ENCODE measurements at regions not wholly inside any gene's neighbourhood (a gene's known extent, or its start where the extent isn't known, plus 50 kb on each side); places are given as distances from the start of the nearest gene placed in this dataset.

- no peak for ATAC-seq (ENCODE audit: poor library complexity)
Observed at GRCh38 chr12:72110937-72111650, 161.1 kb upstream of the TRHDE start.

GRCh38 chr12:72111706-72112105, 160.5 kb upstream of the TRHDE start:
- no peak for ATAC-seq (ENCODE audit: poor library complexity)
- ChIA-PET CTCF (no interaction called here), POLR2A (no interaction called here)
- no peaks in the 10 kb centered on the region for H3K4me1 ChIP-seq (ENCODE audit: insufficient read depth, low read length)
- no peaks in the 10 kb centered on the region for H3K27me3 Mint-ChIP-seq
- no peak overlapping the region for H3K27ac Mint-ChIP-seq
- intact Hi-C loops (cut with DNase I, micrococcal nuclease): no loop called here
- H3K36me3 Mint-ChIP-seq (ENCODE audit: low read depth): no peaks in the 10 kb centered on the region
- no peaks in the 10 kb centered on the region for H3K4me1 Mint-ChIP-seq (ENCODE audit: low read depth)
- TF ChIP-seq CTCF (IDR thresholded peaks at IDR 0.05): no peak
- H3K9me3 Mint-ChIP-seq: no peaks in the 10 kb centered on the region
- no peaks in the 10 kb centered on the region for H3K27me3 ChIP-seq (ENCODE audit: control insufficient read depth in 1 of 2, insufficient read depth in 2 of 2, low read length in 2 of 2)
- DNase-seq: no peak
- H3K36me3 ChIP-seq (ENCODE audit: insufficient read depth, low read length): no peaks in the 10 kb centered on the region
- no peak overlapping the region for H3K27ac ChIP-seq (ENCODE audit: low read depth in 1 of 2, low read length in 2 of 2)
- no peak overlapping the region for H3K4me3 ChIP-seq (ENCODE audit: low read length)
- H3K9me3 ChIP-seq (ENCODE audit: control insufficient read depth in 1 of 2, insufficient read depth in 1 of 2, low read length in 2 of 2): no peaks in the 10 kb centered on the region
- H3K4me3 Mint-ChIP-seq: no peak overlapping the region

More at GRCh38 chr12:72110937-72111650, 161.1 kb upstream of the TRHDE start:
- Mint-ChIP-seq H3K36me3 (ENCODE audit: low read depth) (no peaks in the 10 kb centered on the region), H3K9me3 (no peaks in the 10 kb centered on the region), H3K27me3 (no peaks in the 10 kb centered on the region), H3K27ac (no peak overlapping the region), H3K4me3 (no peak overlapping the region), H3K4me1 (ENCODE audit: low read depth) (no peaks in the 10 kb centered on the region)
- CTCF ChIA-PET: interaction anchor here (0.5 kb wide), 1 partner anchor 10 kb away, joined by 3 read pairs; no protein-coding TSS in a partner anchor
- H3K27ac ChIP-seq (ENCODE audit: low read depth in 1 of 2, low read length in 2 of 2): no peak overlapping the region
- H3K27me3 ChIP-seq (ENCODE audit: control insufficient read depth in 1 of 2, insufficient read depth in 2 of 2, low read length in 2 of 2): no peaks in the 10 kb centered on the region
- no peaks in the 10 kb centered on the region for H3K9me3 ChIP-seq (ENCODE audit: control insufficient read depth in 1 of 2, insufficient read depth in 1 of 2, low read length in 2 of 2)
- no peaks in the 10 kb centered on the region for H3K4me1 ChIP-seq (ENCODE audit: insufficient read depth, low read length)
- intact Hi-C loops (cut with DNase I, micrococcal nuclease): no loop called here
- no peak for TF ChIP-seq CTCF (IDR thresholded peaks at IDR 0.05)
- H3K36me3 ChIP-seq (ENCODE audit: insufficient read depth, low read length): no peaks in the 10 kb centered on the region
- DNase-seq: no peak
- POLR2A ChIA-PET: no interaction called here
- no peak overlapping the region for H3K4me3 ChIP-seq (ENCODE audit: low read length)

GRCh38 chr12:72133497-72134055, 138.6 kb upstream of the TRHDE start:
- H3K36me3 Mint-ChIP-seq (ENCODE audit: low read depth): no peaks in the 10 kb centered on the region
- no peak overlapping the region for H3K27ac ChIP-seq (ENCODE audit: low read depth in 1 of 2, low read length in 2 of 2)
- no peak overlapping the region for H3K27ac Mint-ChIP-seq
- no peaks in the 10 kb centered on the region for H3K27me3 Mint-ChIP-seq
- no peaks in the 10 kb centered on the region for H3K27me3 ChIP-seq (ENCODE audit: control insufficient read depth in 1 of 2, insufficient read depth in 2 of 2, low read length in 2 of 2)
- no peak for DNase-seq
- H3K9me3 ChIP-seq (ENCODE audit: control insufficient read depth in 1 of 2, insufficient read depth in 1 of 2, low read length in 2 of 2): no peaks in the 10 kb centered on the region
- H3K9me3 Mint-ChIP-seq: peaks cover 4% of the 10 kb centered on the region
- no peak overlapping the region for H3K4me3 ChIP-seq (ENCODE audit: low read length)
- no peaks in the 10 kb centered on the region for H3K4me1 ChIP-seq (ENCODE audit: insufficient read depth, low read length)
- intact Hi-C loops (cut with DNase I, micrococcal nuclease): no loop called here
- H3K36me3 ChIP-seq (ENCODE audit: insufficient read depth, low read length): no peaks in the 10 kb centered on the region
- no peaks in the 10 kb centered on the region for H3K4me1 Mint-ChIP-seq (ENCODE audit: low read depth)
- CTCF ChIA-PET: no interaction called here
- POLR2A ChIA-PET: no interaction called here
- no peak overlapping the region for H3K4me3 Mint-ChIP-seq
- no peak for ATAC-seq (ENCODE audit: poor library complexity)
- TF ChIP-seq CTCF (IDR thresholded peaks at IDR 0.05): no peak
